ENCODE measurements at regions not wholly inside any gene's neighbourhood (a gene's known extent, or its start where the extent isn't known, plus 50 kb on each side); places are given as distances from the start of the nearest gene placed in this dataset.

DNA sequence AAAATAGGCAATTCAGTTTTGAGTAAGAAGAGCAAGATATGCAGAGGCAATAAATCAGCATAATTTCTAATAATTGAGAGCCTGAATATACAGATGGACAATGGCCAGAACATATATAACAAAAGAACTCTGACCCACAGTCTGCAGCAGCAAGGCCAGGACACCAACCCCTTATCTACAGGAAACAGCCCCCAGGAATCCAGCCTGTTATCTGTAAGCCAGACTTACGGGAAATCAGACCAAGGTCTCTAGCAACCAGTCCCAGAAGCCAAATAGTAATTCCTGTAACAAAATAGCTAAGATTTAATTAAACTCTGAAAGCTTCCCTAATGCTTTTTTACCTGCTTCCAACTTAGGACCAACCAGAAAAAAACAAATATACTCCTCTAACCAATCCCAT lies 434.5 kb upstream of the GYPC start:
- TF ChIP-seq, protein P1, sequence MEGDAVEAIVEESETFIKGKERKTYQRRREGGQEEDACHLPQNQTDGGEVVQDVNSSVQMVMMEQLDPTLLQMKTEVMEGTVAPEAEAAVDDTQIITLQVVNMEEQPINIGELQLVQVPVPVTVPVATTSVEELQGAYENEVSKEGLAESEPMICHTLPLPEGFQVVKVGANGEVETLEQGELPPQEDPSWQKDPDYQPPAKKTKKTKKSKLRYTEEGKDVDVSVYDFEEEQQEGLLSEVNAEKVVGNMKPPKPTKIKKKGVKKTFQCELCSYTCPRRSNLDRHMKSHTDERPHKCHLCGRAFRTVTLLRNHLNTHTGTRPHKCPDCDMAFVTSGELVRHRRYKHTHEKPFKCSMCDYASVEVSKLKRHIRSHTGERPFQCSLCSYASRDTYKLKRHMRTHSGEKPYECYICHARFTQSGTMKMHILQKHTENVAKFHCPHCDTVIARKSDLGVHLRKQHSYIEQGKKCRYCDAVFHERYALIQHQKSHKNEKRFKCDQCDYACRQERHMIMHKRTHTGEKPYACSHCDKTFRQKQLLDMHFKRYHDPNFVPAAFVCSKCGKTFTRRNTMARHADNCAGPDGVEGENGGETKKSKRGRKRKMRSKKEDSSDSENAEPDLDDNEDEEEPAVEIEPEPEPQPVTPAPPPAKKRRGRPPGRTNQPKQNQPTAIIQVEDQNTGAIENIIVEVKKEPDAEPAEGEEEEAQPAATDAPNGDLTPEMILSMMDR (IDR thresholded peaks at IDR 0.05) = no peak
- TF ChIP-seq POLR2A (IDR thresholded peaks at IDR 0.05) (no peak), EP300 (IDR thresholded peaks at IDR 0.05) (no peak), POLR2AphosphoS5 (IDR thresholded peaks at IDR 0.05) (no peak)
